ENCODE measurements at regions not wholly inside any gene's neighbourhood (a gene's known extent, or its start where the extent isn't known, plus 50 kb on each side); places are given as distances from the start of the nearest gene placed in this dataset.

- WGBS, 10 experiments, result 0 to 88% (median 73%) methylated on average over 1 to 2 of the region's 3 CpGs; no CpG with 5 or more reads in 4 of the 10 experiments
- ATAC-seq (replicated peaks in 6 of 8), result no peak
- in situ Hi-C loops (cut with MboI; ENCODE audit: low pct_unique_long_range_greater_than_20kb in 2 of 9, low sequenced_read_pairs in 9 of 9, unreplicated experiment in 9 of 9), result no loop called here
- Histone ChIP-seq H3K27ac (no peak overlapping the region), H3K4me1 (replicated peaks in 1 of 2) (peaks cover 0 to 3% of the 10 kb centered on the region in 2 donors), H3K4me3 (no peak overlapping the region)
These were observed 478.8 kb upstream of the MAGEB18 start for GRCh38 chrX:25659317-25659716.

DNA sequence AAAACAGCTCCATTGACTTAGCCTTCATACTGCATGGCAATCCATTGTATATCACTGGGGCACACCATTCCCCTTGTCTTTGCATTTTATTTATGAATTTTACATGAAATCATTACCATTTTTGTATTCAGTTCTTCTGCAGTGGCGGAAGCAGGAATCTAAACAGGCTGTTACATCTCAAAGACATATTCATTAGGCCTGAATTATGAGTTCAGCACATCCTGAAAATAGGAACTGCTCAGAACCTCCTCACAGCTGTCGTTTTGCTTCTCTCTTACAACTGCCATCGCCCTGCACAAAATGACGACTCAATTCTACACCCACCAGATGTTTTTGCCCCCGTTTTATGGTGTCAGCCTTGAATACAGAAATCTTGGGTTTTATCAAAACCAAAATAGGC is 474.4 kb upstream of the MAGEB18 start:
- peaks cover 0 to 3% of the 10 kb centered on the region in 2 donors for H3K4me1 ChIP-seq (replicated peaks in 1 of 2)
- in situ Hi-C loops (cut with MboI; ENCODE audit: low pct_unique_long_range_greater_than_20kb in 2 of 9, low sequenced_read_pairs in 9 of 9, unreplicated experiment in 9 of 9), result no loop called here
- ATAC-seq (replicated peaks in 6 of 8), result peak in 5 of 8 experiments; percentile 25 to 73 (median 53)
- no peak overlapping the region for H3K4me3 ChIP-seq
- H3K27ac ChIP-seq, result peak overlapping the region in 1 of 2 donors; percentile 37
- 0 to 100% (median 25%) methylated on average over 1 to 5 of the region's 5 CpGs; no CpG with 5 or more reads in 4 of the 10 experiments for WGBS, 10 experiments

DNA sequence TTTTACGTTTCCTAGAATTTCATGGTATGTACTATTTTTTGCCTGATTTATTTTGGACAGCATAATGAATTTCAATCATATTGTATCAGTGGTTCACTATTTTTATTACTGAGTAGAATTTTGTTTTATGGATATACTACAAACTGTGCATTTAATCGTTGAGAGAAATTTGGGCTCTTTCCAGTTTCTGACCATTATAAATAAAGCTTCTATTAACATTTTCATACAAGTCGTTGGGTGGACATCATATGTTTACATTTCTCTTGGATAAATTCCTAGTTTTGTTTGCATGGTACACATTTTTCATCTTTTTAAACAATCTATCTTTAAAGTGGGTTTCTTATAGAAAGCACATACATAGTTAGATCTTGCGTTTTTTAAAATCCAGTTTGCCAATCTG is 472.7 kb upstream of the MAGEB18 start:
- no peak overlapping the region for H3K27ac ChIP-seq
- WGBS, 10 experiments, result 10 to 100% (median 68%) methylated on average over 1 to 4 of the region's 4 CpGs; no CpG with 5 or more reads in 2 of the 10 experiments
- no peak overlapping the region for H3K4me3 ChIP-seq
- ATAC-seq (replicated peaks in 6 of 8), result no peak
- in situ Hi-C loops (cut with MboI; ENCODE audit: low pct_unique_long_range_greater_than_20kb in 2 of 9, low sequenced_read_pairs in 9 of 9, unreplicated experiment in 9 of 9), result no loop called here
- H3K4me1 ChIP-seq (replicated peaks in 1 of 2), result peaks cover 0 to 3% of the 10 kb centered on the region in 2 donors

- H3K27ac ChIP-seq, result no peak overlapping the region
- WGBS, 10 experiments, result 40 to 100% (median 50%) methylated on average over 1 to 2 of the region's 2 CpGs; no CpG with 5 or more reads in 3 of the 10 experiments
- H3K4me1 ChIP-seq (replicated peaks in 1 of 2), result peaks cover 0 to 3% of the 10 kb centered on the region in 2 donors
- no peak overlapping the region for H3K4me3 ChIP-seq
- no peak for ATAC-seq (replicated peaks in 6 of 8)
- in situ Hi-C loops (cut with MboI; ENCODE audit: low pct_unique_long_range_greater_than_20kb in 2 of 9, low sequenced_read_pairs in 9 of 9, unreplicated experiment in 9 of 9), result no loop called here
These were observed 470.5 kb upstream of the MAGEB18 start for GRCh38 chrX:25667681-25668080.

DNA sequence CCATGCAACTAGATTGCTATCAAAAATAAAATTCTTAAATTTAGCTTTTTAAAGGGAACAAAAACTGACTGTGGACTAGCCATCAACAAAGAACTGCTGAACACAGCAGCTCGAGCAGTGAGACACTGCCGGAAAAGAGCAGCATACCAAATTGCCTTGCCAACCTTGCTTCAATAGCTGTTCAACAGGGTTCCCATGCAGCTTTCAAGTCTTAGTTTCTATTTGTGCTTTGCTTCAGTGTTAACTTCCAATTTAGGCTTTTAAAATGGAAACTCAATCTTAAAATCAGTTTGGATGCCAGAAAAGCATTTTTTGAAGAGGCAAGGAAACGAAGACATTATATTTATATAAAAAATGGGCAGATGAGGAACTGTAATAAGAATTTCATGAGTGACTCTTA is 463.4 kb upstream of the MAGEB18 start:
- ATAC-seq (replicated peaks in 6 of 8), result no peak
- Histone ChIP-seq H3K4me1 (replicated peaks in 1 of 2) (no peaks in the 10 kb centered on the region), H3K4me3 (no peak overlapping the region), H3K27ac (no peak overlapping the region)
- 50 to 100% (median 52%) methylated on average over 1 to 3 of the region's 3 CpGs; no CpG with 5 or more reads in 5 of the 10 experiments for WGBS, 10 experiments
- in situ Hi-C loops (cut with MboI; ENCODE audit: low pct_unique_long_range_greater_than_20kb in 2 of 9, low sequenced_read_pairs in 9 of 9, unreplicated experiment in 9 of 9), result no loop called here

- WGBS, 10 experiments, result 100% methylated on average over 1 of the region's 1 CpG; no CpG with 5 or more reads in 9 of the 10 experiments
- no peaks in the 10 kb centered on the region for H3K4me1 ChIP-seq (replicated peaks in 1 of 2)
- ATAC-seq (replicated peaks in 6 of 8), result no peak
- in situ Hi-C loops (cut with MboI; ENCODE audit: low pct_unique_long_range_greater_than_20kb in 2 of 9, low sequenced_read_pairs in 9 of 9, unreplicated experiment in 9 of 9), result no loop called here
- no peak overlapping the region for H3K27ac ChIP-seq
- H3K4me3 ChIP-seq, result no peak overlapping the region
These were observed 436.3 kb upstream of the MAGEB18 start for GRCh38 chrX:25701876-25702275.

GRCh38 chrX:25717122-25717521 is 421.0 kb upstream of the MAGEB18 start:
- WGBS, 10 experiments, result 0 to 100% (median 38%) methylated on average over 1 of the region's 2 CpGs; no CpG with 5 or more reads in 5 of the 10 experiments
- no peak for ATAC-seq (replicated peaks in 6 of 8)
- H3K27ac ChIP-seq, result no peak overlapping the region
- H3K4me3 ChIP-seq, result no peak overlapping the region
- H3K4me1 ChIP-seq (replicated peaks in 1 of 2), result no peaks in the 10 kb centered on the region
- in situ Hi-C loops (cut with MboI; ENCODE audit: low pct_unique_long_range_greater_than_20kb in 2 of 9, low sequenced_read_pairs in 9 of 9, unreplicated experiment in 9 of 9), result no loop called here

GRCh38 chrX:25721564-25721963 is 416.6 kb upstream of the MAGEB18 start:
- WGBS, 10 experiments, result 0% methylated on average over 1 to 2 of the region's 2 CpGs; no CpG with 5 or more reads in 5 of the 10 experiments
- no peak overlapping the region for H3K4me3 ChIP-seq

DNA sequence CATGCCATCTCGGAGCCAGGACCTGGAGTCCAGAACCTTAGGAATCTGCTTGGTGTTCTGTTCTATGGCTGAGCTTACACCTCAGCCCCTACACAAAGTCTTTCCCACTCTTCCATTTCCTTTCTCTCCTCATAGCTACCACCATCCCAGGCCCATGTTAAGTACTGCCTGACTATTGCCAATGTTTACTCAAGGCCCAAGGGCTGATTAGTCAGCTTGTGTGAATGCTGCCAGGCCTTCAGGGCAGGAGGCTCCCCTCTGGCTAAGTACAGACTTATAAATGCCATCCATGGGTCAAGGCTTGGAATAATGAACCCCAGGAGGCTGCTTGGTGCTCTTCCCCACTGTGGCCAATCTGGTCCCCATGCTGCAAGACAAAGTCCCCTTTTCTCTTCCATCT is 411.6 kb upstream of the MAGEB18 start:
- 0 to 83% (median 0%) methylated on average over 1 of the region's 1 CpG; no CpG with 5 or more reads in 7 of the 10 experiments for WGBS, 10 experiments
- Histone ChIP-seq H3K4me1 (replicated peaks in 1 of 2) (no peaks in the 10 kb centered on the region), H3K27ac (no peak overlapping the region), H3K4me3 (no peak overlapping the region)
- in situ Hi-C loops (cut with MboI; ENCODE audit: low pct_unique_long_range_greater_than_20kb in 2 of 9, low sequenced_read_pairs in 9 of 9, unreplicated experiment in 9 of 9), result no loop called here
- ATAC-seq (replicated peaks in 6 of 8), result no peak

More at GRCh38 chrX:25721564-25721963, 416.6 kb upstream of the MAGEB18 start:
- in situ Hi-C loops (cut with MboI; ENCODE audit: low pct_unique_long_range_greater_than_20kb in 2 of 9, low sequenced_read_pairs in 9 of 9, unreplicated experiment in 9 of 9), result no loop called here
- ATAC-seq (replicated peaks in 6 of 8), result no peak
- Histone ChIP-seq H3K27ac (no peak overlapping the region), H3K4me1 (replicated peaks in 1 of 2) (no peaks in the 10 kb centered on the region)

- no peaks in the 10 kb centered on the region for H3K4me1 ChIP-seq (replicated peaks in 1 of 2)
- in situ Hi-C loops (cut with MboI; ENCODE audit: low pct_unique_long_range_greater_than_20kb in 2 of 9, low sequenced_read_pairs in 9 of 9, unreplicated experiment in 9 of 9), result no loop called here
- no peak overlapping the region for H3K4me3 ChIP-seq
- ATAC-seq (replicated peaks in 6 of 8), result peak in 5 of 8 experiments; percentile 19 to 66 (median 59)
- 0 to 86% (median 35%) methylated on average over 1 to 3 of the region's 3 CpGs; no CpG with 5 or more reads in 4 of the 10 experiments for WGBS, 10 experiments
- H3K27ac ChIP-seq, result no peak overlapping the region
These were observed 405.0 kb upstream of the MAGEB18 start for GRCh38 chrX:25733148-25733547.

GRCh38 chrX:25737540-25737939 is 400.6 kb upstream of the MAGEB18 start:
- Histone ChIP-seq H3K4me1 (replicated peaks in 1 of 2) (no peaks in the 10 kb centered on the region), H3K4me3 (no peak overlapping the region), H3K27ac (no peak overlapping the region)
- in situ Hi-C loops (cut with MboI; ENCODE audit: low pct_unique_long_range_greater_than_20kb in 2 of 9, low sequenced_read_pairs in 9 of 9, unreplicated experiment in 9 of 9), result no loop called here
- ATAC-seq (replicated peaks in 6 of 8), result peak in 4 of 8 experiments; percentile 26 to 66 (median 56)

DNA sequence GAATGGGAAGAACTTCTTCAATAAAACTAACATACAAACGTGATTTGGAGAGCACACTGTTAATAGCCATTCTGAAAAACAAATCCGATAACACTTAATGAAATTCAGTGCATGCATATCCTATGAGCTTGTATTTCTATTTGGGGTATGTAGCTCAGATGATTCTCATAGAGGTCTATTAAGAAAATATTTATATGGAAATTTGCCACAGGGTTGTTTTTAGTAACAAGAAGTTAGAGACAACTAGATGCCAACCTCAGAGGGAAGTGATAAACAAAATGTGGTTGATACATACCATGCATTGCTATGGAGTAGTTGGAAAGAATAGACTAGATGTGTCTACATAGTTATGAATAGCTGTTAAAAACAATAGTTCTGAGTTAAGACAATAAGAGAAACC is 395.8 kb upstream of the MAGEB18 start:
- WGBS, 10 experiments, result 0 to 83% (median 40%) methylated on average over 1 to 2 of the region's 2 CpGs; no CpG with 5 or more reads in 5 of the 10 experiments
- no peaks in the 10 kb centered on the region for H3K4me1 ChIP-seq (replicated peaks in 1 of 2)
- in situ Hi-C loops (cut with MboI; ENCODE audit: low pct_unique_long_range_greater_than_20kb in 2 of 9, low sequenced_read_pairs in 9 of 9, unreplicated experiment in 9 of 9), result no loop called here
- no peak overlapping the region for H3K4me3 ChIP-seq
- H3K27ac ChIP-seq, result no peak overlapping the region
- ATAC-seq (replicated peaks in 6 of 8), result no peak

- 0 to 60% (median 27%) methylated on average over 1 to 2 of the region's 2 CpGs; no CpG with 5 or more reads in 7 of the 10 experiments for WGBS, 10 experiments
- in situ Hi-C loops (cut with MboI; ENCODE audit: low pct_unique_long_range_greater_than_20kb in 2 of 9, low sequenced_read_pairs in 9 of 9, unreplicated experiment in 9 of 9), result no loop called here
- no peak overlapping the region for H3K4me3 ChIP-seq
- no peak overlapping the region for H3K27ac ChIP-seq
- H3K4me1 ChIP-seq (replicated peaks in 1 of 2), result no peaks in the 10 kb centered on the region
- ATAC-seq (replicated peaks in 6 of 8), result no peak
These were observed 383.7 kb upstream of the MAGEB18 start for GRCh38 chrX:25754399-25754798.

DNA sequence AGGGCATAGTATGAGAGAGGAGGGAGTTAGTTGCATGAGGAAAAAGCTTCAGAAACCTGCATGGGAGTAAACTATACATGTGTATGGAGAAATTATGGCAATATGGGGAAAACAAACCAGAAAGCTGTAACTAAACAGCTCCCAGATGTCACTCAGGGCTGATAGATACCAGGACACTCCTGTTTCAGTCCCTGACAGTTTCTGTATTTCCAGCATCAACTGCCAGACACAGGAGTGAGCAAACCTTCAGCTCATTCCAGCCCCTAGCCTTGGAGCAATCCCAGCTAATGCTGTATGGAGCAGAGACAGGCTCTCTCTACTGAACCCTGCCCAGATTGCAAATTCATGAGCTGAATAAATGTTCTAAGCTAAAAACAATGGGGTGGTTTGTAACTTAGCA is 382.9 kb upstream of the MAGEB18 start:
- in situ Hi-C loops (cut with MboI; ENCODE audit: low pct_unique_long_range_greater_than_20kb in 2 of 9, low sequenced_read_pairs in 9 of 9, unreplicated experiment in 9 of 9), result no loop called here
- peak in 1 of 8 experiments; percentile 34 for ATAC-seq (replicated peaks in 6 of 8)
- no peak overlapping the region for H3K27ac ChIP-seq
- H3K4me3 ChIP-seq, result no peak overlapping the region
- no peaks in the 10 kb centered on the region for H3K4me1 ChIP-seq (replicated peaks in 1 of 2)
